ENCODE measurements at regions not wholly inside any gene's neighbourhood (a gene's known extent, or its start where the extent isn't known, plus 50 kb on each side); places are given as distances from the start of the nearest gene placed in this dataset.

GRCh38 chr2:236819275-236820002 is 249.8 kb downstream of the ACKR3 start:
- peaks cover 6% of the 10 kb centered on the region for H3K9me3 Mint-ChIP-seq
- H3K4me3 Mint-ChIP-seq, result no peak overlapping the region
- H3K4me1 Mint-ChIP-seq, result peaks cover 14% of the 10 kb centered on the region
- no peaks in the 10 kb centered on the region for H3K27me3 Mint-ChIP-seq (ENCODE audit: low read depth)
- TF ChIP-seq CTCF (conservative IDR thresholded peaks at IDR 0.05), result no peak
- H3K27ac Mint-ChIP-seq (ENCODE audit: unreplicated experiment), result no peak overlapping the region
- DNase-seq (ENCODE audit: low read depth, low spot score), result no peak
- H3K36me3 Mint-ChIP-seq (ENCODE audit: low read depth), result no peaks in the 10 kb centered on the region

- H3K4me1 Mint-ChIP-seq, result peaks cover 28% of the 10 kb centered on the region
- no peak for DNase-seq (ENCODE audit: low read depth, low spot score)
- no peak overlapping the region for H3K4me3 Mint-ChIP-seq
- peaks cover 6% of the 10 kb centered on the region for H3K9me3 Mint-ChIP-seq
- no peaks in the 10 kb centered on the region for H3K36me3 Mint-ChIP-seq (ENCODE audit: low read depth)
- no peak overlapping the region for H3K27ac Mint-ChIP-seq (ENCODE audit: unreplicated experiment)
- no peak for TF ChIP-seq CTCF (conservative IDR thresholded peaks at IDR 0.05)
- no peaks in the 10 kb centered on the region for H3K27me3 Mint-ChIP-seq (ENCODE audit: low read depth)
These were observed 251.2 kb downstream of the ACKR3 start for GRCh38 chr2:236820763-236821344.

- DNase-seq (ENCODE audit: low read depth, low spot score), result no peak
- Mint-ChIP-seq H3K27ac (ENCODE audit: unreplicated experiment) (peak overlapping the region; percentile 23), H3K9me3 (peaks cover 7% of the 10 kb centered on the region), H3K4me3 (no peak overlapping the region), H3K36me3 (ENCODE audit: low read depth) (no peaks in the 10 kb centered on the region), H3K4me1 (peaks cover 49% of the 10 kb centered on the region), H3K27me3 (ENCODE audit: low read depth) (no peaks in the 10 kb centered on the region)
- TF ChIP-seq CTCF (conservative IDR thresholded peaks at IDR 0.05), result no peak
These were observed 253.5 kb downstream of the ACKR3 start for GRCh38 chr2:236823041-236823629.

- Mint-ChIP-seq H3K4me1 (peaks cover 54% of the 10 kb centered on the region), H3K4me3 (no peak overlapping the region), H3K27me3 (ENCODE audit: low read depth) (no peaks in the 10 kb centered on the region), H3K27ac (ENCODE audit: unreplicated experiment) (peak overlapping the region; percentile 47), H3K9me3 (peaks cover 8% of the 10 kb centered on the region), H3K36me3 (ENCODE audit: low read depth) (no peaks in the 10 kb centered on the region)
- no peak for TF ChIP-seq CTCF (conservative IDR thresholded peaks at IDR 0.05)
- no peak for DNase-seq (ENCODE audit: low read depth, low spot score)
These were observed 254.3 kb downstream of the ACKR3 start for GRCh38 chr2:236823963-236824362.

- TF ChIP-seq CTCF (conservative IDR thresholded peaks at IDR 0.05), result no peak
- H3K4me1 Mint-ChIP-seq, result peaks cover 54% of the 10 kb centered on the region
- no peaks in the 10 kb centered on the region for H3K27me3 Mint-ChIP-seq (ENCODE audit: low read depth)
- no peak overlapping the region for H3K27ac Mint-ChIP-seq (ENCODE audit: unreplicated experiment)
- no peaks in the 10 kb centered on the region for H3K36me3 Mint-ChIP-seq (ENCODE audit: low read depth)
- no peak for DNase-seq (ENCODE audit: low read depth, low spot score)
- H3K4me3 Mint-ChIP-seq, result no peak overlapping the region
- peaks cover 8% of the 10 kb centered on the region for H3K9me3 Mint-ChIP-seq
These were observed 255.2 kb downstream of the ACKR3 start for GRCh38 chr2:236824836-236825235.

Measured in neural crest cell (in vitro differentiated cells).